ENCODE measurements at regions not wholly inside any gene's neighbourhood (a gene's known extent, or its start where the extent isn't known, plus 50 kb on each side); places are given as distances from the start of the nearest gene placed in this dataset.

DNA sequence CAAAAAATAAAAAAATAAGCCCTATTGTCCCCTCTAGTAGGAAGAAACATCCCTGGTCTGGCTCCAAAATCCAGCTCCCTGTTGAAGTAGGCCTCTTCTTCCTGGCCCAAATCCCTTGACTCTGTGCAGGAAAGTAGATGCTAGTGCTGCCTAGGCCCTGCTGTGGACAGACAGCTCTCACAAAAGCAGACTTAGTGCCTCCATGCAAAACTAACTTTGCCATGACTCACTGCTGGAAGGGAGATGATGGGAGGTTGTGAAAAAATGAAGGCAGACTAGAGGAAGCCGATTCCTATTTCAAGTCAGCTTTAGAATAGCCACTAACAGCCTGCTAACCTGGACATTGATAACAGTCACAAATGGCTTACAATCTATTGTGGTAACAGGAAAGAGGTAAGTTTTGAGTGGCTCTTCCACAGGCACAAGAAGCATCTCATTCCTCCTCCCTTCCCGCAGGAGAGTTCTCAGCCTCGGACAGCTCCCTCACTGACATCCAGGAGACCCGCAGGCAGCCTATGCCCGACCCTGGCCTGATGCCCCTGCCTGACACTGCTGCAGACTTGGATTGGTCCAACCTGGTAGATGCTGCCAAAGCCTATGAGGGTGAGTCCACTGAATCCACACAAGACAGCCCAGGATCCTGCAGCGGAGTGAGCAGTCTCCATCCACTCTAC lies 198.9 kb upstream of the RGS6 start:
- H3F3A ChIP-seq (replicated peaks; ENCODE audit: low read depth) = no peaks in the 10 kb centered on the region
- H3K4me1 ChIP-seq (ENCODE audit: insufficient read depth) = no peaks in the 10 kb centered on the region
- H3K4me1 Mint-ChIP-seq = peaks cover 12% of the 10 kb centered on the region
- DNase-seq (ENCODE audit: low spot score) = no peak
- H2AFZ ChIP-seq = no peak overlapping the region
- H3K27me3 Mint-ChIP-seq (ENCODE audit: insufficient read depth, low read depth, poor library complexity) = peaks cover 3% of the 10 kb centered on the region
- H3K9me2 ChIP-seq (ENCODE audit: insufficient read depth) = no peaks in the 10 kb centered on the region
- H3K27ac ChIP-seq (ENCODE audit: low read depth) = no peak overlapping the region
- no peaks in the 10 kb centered on the region for H4K20me1 ChIP-seq (replicated peaks; ENCODE audit: insufficient read depth)
- peaks cover 69% of the 10 kb centered on the region for H3K36me3 Mint-ChIP-seq (ENCODE audit: low read depth)
- H3K4me3 Mint-ChIP-seq = no peak overlapping the region
- no peak overlapping the region for H3K27ac Mint-ChIP-seq
- H3K79me2 ChIP-seq (replicated peaks; ENCODE audit: insufficient read depth) = no peaks in the 10 kb centered on the region
- H3K9me3 Mint-ChIP-seq = no peaks in the 10 kb centered on the region
- no peak for ATAC-seq
- H3K36me3 ChIP-seq (ENCODE audit: insufficient read depth) = peaks cover 10% of the 10 kb centered on the region; the same call in 1 of the 2 replicates
- no peak for TF ChIP-seq ZNF114 (CRISPR knock-in tag; IDR thresholded peaks at IDR 0.05)
- no peak for TF ChIP-seq CREB1 (CRISPR knock-in tag; IDR thresholded peaks at IDR 0.05; ENCODE audit: low read depth)
- TF ChIP-seq, protein P1, sequence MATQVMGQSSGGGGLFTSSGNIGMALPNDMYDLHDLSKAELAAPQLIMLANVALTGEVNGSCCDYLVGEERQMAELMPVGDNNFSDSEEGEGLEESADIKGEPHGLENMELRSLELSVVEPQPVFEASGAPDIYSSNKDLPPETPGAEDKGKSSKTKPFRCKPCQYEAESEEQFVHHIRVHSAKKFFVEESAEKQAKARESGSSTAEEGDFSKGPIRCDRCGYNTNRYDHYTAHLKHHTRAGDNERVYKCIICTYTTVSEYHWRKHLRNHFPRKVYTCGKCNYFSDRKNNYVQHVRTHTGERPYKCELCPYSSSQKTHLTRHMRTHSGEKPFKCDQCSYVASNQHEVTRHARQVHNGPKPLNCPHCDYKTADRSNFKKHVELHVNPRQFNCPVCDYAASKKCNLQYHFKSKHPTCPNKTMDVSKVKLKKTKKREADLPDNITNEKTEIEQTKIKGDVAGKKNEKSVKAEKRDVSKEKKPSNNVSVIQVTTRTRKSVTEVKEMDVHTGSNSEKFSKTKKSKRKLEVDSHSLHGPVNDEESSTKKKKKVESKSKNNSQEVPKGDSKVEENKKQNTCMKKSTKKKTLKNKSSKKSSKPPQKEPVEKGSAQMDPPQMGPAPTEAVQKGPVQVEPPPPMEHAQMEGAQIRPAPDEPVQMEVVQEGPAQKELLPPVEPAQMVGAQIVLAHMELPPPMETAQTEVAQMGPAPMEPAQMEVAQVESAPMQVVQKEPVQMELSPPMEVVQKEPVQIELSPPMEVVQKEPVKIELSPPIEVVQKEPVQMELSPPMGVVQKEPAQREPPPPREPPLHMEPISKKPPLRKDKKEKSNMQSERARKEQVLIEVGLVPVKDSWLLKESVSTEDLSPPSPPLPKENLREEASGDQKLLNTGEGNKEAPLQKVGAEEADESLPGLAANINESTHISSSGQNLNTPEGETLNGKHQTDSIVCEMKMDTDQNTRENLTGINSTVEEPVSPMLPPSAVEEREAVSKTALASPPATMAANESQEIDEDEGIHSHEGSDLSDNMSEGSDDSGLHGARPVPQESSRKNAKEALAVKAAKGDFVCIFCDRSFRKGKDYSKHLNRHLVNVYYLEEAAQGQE (IDR thresholded peaks at IDR 0.05; ENCODE audit: unreplicated experiment) = no peak
- no peak for TF ChIP-seq EZH2phosphoT487 (IDR thresholded peaks at IDR 0.05; ENCODE audit: unreplicated experiment)
- TF ChIP-seq STAT1 (IDR thresholded peaks at IDR 0.05; ENCODE audit: unreplicated experiment) = no peak
- TF ChIP-seq EZH2 (IDR thresholded peaks at IDR 0.05; ENCODE audit: low read depth, unreplicated experiment) = no peak
- TF ChIP-seq POLR2AphosphoS5 (IDR thresholded peaks at IDR 0.05; ENCODE audit: low read depth) = no peak
- TF ChIP-seq, protein P2, sequence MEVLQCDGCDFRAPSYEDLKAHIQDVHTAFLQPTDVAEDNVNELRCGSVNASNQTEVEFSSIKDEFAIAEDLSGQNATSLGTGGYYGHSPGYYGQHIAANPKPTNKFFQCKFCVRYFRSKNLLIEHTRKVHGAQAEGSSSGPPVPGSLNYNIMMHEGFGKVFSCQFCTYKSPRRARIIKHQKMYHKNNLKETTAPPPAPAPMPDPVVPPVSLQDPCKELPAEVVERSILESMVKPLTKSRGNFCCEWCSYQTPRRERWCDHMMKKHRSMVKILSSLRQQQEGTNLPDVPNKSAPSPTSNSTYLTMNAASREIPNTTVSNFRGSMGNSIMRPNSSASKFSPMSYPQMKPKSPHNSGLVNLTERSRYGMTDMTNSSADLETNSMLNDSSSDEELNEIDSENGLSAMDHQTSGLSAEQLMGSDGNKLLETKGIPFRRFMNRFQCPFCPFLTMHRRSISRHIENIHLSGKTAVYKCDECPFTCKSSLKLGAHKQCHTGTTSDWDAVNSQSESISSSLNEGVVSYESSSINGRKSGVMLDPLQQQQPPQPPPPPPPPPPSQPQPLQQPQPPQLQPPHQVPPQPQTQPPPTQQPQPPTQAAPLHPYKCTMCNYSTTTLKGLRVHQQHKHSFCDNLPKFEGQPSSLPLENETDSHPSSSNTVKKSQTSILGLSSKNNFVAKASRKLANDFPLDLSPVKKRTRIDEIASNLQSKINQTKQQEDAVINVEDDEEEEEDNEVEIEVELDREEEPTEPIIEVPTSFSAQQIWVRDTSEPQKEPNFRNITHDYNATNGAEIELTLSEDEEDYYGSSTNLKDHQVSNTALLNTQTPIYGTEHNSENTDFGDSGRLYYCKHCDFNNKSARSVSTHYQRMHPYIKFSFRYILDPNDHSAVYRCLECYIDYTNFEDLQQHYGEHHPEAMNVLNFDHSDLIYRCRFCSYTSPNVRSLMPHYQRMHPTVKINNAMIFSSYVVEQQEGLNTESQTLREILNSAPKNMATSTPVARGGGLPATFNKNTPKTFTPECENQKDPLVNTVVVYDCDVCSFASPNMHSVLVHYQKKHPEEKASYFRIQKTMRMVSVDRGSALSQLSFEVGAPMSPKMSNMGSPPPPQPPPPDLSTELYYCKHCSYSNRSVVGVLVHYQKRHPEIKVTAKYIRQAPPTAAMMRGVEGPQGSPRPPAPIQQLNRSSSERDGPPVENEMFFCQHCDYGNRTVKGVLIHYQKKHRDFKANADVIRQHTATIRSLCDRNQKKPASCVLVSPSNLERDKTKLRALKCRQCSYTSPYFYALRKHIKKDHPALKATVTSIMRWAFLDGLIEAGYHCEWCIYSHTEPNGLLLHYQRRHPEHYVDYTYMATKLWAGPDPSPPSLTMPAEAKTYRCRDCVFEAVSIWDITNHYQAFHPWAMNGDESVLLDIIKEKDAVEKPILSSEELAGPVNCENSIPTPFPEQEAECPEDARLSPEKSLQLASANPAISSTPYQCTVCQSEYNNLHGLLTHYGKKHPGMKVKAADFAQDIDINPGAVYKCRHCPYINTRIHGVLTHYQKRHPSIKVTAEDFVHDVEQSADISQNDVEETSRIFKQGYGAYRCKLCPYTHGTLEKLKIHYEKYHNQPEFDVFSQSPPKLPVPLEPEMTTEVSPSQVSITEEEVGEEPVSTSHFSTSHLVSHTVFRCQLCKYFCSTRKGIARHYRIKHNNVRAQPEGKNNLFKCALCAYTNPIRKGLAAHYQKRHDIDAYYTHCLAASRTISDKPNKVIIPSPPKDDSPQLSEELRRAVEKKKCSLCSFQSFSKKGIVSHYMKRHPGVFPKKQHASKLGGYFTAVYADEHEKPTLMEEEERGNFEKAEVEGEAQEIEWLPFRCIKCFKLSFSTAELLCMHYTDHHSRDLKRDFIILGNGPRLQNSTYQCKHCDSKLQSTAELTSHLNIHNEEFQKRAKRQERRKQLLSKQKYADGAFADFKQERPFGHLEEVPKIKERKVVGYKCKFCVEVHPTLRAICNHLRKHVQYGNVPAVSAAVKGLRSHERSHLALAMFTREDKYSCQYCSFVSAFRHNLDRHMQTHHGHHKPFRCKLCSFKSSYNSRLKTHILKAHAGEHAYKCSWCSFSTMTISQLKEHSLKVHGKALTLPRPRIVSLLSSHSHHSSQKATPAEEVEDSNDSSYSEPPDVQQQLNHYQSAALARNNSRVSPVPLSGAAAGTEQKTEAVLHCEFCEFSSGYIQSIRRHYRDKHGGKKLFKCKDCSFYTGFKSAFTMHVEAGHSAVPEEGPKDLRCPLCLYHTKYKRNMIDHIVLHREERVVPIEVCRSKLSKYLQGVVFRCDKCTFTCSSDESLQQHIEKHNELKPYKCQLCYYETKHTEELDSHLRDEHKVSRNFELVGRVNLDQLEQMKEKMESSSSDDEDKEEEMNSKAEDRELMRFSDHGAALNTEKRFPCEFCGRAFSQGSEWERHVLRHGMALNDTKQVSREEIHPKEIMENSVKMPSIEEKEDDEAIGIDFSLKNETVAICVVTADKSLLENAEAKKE (CRISPR knock-in tag; IDR thresholded peaks at IDR 0.05) = no peak
- TF ChIP-seq, protein P3, sequence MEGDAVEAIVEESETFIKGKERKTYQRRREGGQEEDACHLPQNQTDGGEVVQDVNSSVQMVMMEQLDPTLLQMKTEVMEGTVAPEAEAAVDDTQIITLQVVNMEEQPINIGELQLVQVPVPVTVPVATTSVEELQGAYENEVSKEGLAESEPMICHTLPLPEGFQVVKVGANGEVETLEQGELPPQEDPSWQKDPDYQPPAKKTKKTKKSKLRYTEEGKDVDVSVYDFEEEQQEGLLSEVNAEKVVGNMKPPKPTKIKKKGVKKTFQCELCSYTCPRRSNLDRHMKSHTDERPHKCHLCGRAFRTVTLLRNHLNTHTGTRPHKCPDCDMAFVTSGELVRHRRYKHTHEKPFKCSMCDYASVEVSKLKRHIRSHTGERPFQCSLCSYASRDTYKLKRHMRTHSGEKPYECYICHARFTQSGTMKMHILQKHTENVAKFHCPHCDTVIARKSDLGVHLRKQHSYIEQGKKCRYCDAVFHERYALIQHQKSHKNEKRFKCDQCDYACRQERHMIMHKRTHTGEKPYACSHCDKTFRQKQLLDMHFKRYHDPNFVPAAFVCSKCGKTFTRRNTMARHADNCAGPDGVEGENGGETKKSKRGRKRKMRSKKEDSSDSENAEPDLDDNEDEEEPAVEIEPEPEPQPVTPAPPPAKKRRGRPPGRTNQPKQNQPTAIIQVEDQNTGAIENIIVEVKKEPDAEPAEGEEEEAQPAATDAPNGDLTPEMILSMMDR (conservative IDR thresholded peaks at IDR 0.05; ENCODE audit: low read depth in 2 of 2) = no peak
- TF ChIP-seq ZNF331 (CRISPR knock-in tag; IDR thresholded peaks at IDR 0.05; ENCODE audit: low read depth) = no peak
- no peak for TF ChIP-seq NANOG (IDR thresholded peaks at IDR 0.05; ENCODE audit: borderline replicate concordance)
- TF ChIP-seq, protein P4, sequence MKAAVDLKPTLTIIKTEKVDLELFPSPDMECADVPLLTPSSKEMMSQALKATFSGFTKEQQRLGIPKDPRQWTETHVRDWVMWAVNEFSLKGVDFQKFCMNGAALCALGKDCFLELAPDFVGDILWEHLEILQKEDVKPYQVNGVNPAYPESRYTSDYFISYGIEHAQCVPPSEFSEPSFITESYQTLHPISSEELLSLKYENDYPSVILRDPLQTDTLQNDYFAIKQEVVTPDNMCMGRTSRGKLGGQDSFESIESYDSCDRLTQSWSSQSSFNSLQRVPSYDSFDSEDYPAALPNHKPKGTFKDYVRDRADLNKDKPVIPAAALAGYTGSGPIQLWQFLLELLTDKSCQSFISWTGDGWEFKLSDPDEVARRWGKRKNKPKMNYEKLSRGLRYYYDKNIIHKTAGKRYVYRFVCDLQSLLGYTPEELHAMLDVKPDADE (IDR thresholded peaks at IDR 0.05) = no peak
- H3K4me2 ChIP-seq = no peak overlapping the region
- H3K27me3 ChIP-seq (ENCODE audit: insufficient read depth) = no peaks in the 10 kb centered on the region
- H3K4me3 ChIP-seq = no peak overlapping the region

Measured in GM23338 (cell line).